GM12878 (cell line): ENCODE measurements at regions not wholly inside any gene's neighbourhood (a gene's known extent, or its start where the extent isn't known, plus 50 kb on each side); places are given as distances from the start of the nearest gene placed in this dataset.

ENCODE experiments used
- POLR2A ChIP-seq: IDR thresholded peaks from 2 replicates; pipeline ENCODE4 v1.6.1; 2011; ENCODE audit warnings: low read depth, mild to moderate bottlenecking, low read length
- TF ChIP-seq, protein P1 (sequence below), 3 experiments: IDR thresholded peaks in 2 of 3; conservative IDR thresholded peaks in 1 of 3; 2 replicates each; pipeline ENCODE4 v1.5.1; 2011; ENCODE audit warnings: low read depth in 3 of 3, low read length in 3 of 3, mild to moderate bottlenecking in 3 of 3, control low read depth in 2 of 3, moderate library complexity in 2 of 3, inconsistent platforms in 1 of 3, mixed read lengths in 1 of 3; ENCODE audit not compliant: control insufficient read depth in 2 of 3, insufficient read depth in 1 of 3; ENCODE audit errors: extremely low read depth in 1 of 3

DNA sequence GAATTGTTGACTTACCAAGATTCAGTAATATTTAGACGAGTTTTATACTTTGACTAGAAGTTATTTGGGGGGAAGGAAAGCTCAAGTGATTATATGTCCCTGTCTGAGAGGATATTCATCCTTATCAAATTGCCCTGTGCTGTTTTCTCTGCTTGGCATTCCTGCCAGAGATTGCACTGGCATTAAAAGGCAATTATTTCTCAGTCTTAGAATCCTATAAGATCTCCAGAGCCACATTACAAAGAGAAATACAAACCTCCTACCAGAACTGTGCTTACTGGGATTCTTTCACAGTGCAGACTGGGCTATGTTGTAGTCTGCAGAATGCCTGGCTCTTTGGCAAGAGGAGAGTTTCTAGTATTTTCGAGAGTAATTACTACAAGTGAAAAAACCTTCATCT is 342.4 kb downstream of the HGF start:
- no peak for TF ChIP-seq POLR2A
- TF ChIP-seq, protein P1, sequence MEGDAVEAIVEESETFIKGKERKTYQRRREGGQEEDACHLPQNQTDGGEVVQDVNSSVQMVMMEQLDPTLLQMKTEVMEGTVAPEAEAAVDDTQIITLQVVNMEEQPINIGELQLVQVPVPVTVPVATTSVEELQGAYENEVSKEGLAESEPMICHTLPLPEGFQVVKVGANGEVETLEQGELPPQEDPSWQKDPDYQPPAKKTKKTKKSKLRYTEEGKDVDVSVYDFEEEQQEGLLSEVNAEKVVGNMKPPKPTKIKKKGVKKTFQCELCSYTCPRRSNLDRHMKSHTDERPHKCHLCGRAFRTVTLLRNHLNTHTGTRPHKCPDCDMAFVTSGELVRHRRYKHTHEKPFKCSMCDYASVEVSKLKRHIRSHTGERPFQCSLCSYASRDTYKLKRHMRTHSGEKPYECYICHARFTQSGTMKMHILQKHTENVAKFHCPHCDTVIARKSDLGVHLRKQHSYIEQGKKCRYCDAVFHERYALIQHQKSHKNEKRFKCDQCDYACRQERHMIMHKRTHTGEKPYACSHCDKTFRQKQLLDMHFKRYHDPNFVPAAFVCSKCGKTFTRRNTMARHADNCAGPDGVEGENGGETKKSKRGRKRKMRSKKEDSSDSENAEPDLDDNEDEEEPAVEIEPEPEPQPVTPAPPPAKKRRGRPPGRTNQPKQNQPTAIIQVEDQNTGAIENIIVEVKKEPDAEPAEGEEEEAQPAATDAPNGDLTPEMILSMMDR (IDR thresholded peaks at IDR 0.05 in 2 of 3, conservative IDR thresholded peaks at IDR 0.05 in 1 of 3; ENCODE audit: control insufficient read depth in 2 of 3, extremely low read depth in 1 of 3, insufficient read depth in 1 of 3, low read depth in 3 of 3, low read length in 3 of 3): no peak
